HCT116 (cell line): ENCODE measurements at regions not wholly inside any gene's neighbourhood (a gene's known extent, or its start where the extent isn't known, plus 50 kb on each side); places are given as distances from the start of the nearest gene placed in this dataset.

Experiments used
- ATAC-seq: fragments of 200-7000 bp; cut with Tn5 transposase; 2 replicates; pipeline ENCODE4 v1.9.1; 2020; ENCODE audit warnings: mild to moderate bottlenecking, moderate library complexity
- BruUV-seq: library from RNA; stranded (reverse); fragments of 400-500 nt; replicated peaks from 2 replicates; lab custom pipeline; 2021; lab: Mats Ljungman, UMichigan
- CTCF ChIA-PET: fragments of 300-600 bp; sonication (Branson Sonifier 250); formaldehyde crosslinking; loops from one replicate; lab custom pipeline; 2021; ENCODE audit warnings: antibody characterized with exemption; lab: Charles Lee
- POLR2A ChIA-PET: fragments of 300-600, 350-600 bp; sonication (Branson Sonifier 250); formaldehyde crosslinking; loops from one replicate; lab custom pipeline; 2021; ENCODE audit warnings: antibody characterized with exemption; lab: Charles Lee
- RAD21 ChIA-PET, 2 experiments: fragments of 300-600 bp; sonication (Branson Sonifier 250); formaldehyde crosslinking; loops; one replicate each; lab custom pipeline; 2023; ENCODE audit warnings: low total read pairs in 2 of 2; ENCODE audit not compliant: uncharacterized antibody in 2 of 2, unreplicated experiment in 2 of 2, low non-redundant PET in 1 of 2; lab: Charles Lee
- DNase-seq: peaks from one replicate; pipeline ENCODE4 v3.0.0-alpha.2; 2010; ENCODE audit warnings: low read depth, low spot score
- H2AFZ ChIP-seq: fragments of 200-600 bp; shearing (Covaris generic), sonication (generic); 2 replicates; pipeline ENCODE4 v1.6.1; 2017; ENCODE audit warnings: low read depth, mixed run types, mixed read lengths, antibody characterized with exemption, low read length; ENCODE audit not compliant: poor library complexity, severe bottlenecking
- H3K27ac ChIP-seq: 2 replicates; pipeline ENCODE4 v1.5.1; 2012; ENCODE audit warnings: low read depth, low read length
- H3K27me3 ChIP-seq: fragments of 200-600 bp; sonication (generic); 2 replicates; pipeline ENCODE4 v1.6.1; 2016; ENCODE audit warnings: mixed run types, low read length, mixed read lengths; ENCODE audit not compliant: insufficient read depth
- H3K36me3 ChIP-seq, 2 experiments: fragments of 200-500 bp in 1 of 2; fragments of 200-600 bp in 1 of 2; sonication (Bioruptor generic) in 1 of 2; sonication (generic) in 1 of 2; 2 replicates each; pipeline versions ENCODE4 v1.5.1 to v1.6.1; 2014 to 2016; ENCODE audit warnings: low read length in 2 of 2, inconsistent platforms in 1 of 2, mixed read lengths in 1 of 2, mixed run types in 1 of 2; ENCODE audit not compliant: insufficient read depth in 2 of 2, control insufficient read depth in 1 of 2
- H3K4me1 ChIP-seq, 2 experiments: fragments of 200-600 bp in 1 of 2; sonication (generic) in 1 of 2; 2 replicates each; pipeline versions ENCODE4 v1.5.1 to v1.6.1; 2012 to 2017; ENCODE audit warnings: low read length in 2 of 2, inconsistent platforms in 1 of 2, mild to moderate bottlenecking in 1 of 2, mixed read lengths in 1 of 2, mixed run types in 1 of 2, moderate library complexity in 1 of 2; ENCODE audit not compliant: insufficient read depth in 2 of 2, control insufficient read depth in 1 of 2
- H3K4me2 ChIP-seq: fragments of 200-600 bp; sonication (generic); 2 replicates; pipeline ENCODE4 v1.6.1; 2017; ENCODE audit warnings: mixed run types, low read length, mixed read lengths
- H3K4me3 ChIP-seq, 2 experiments: fragments of 200-600 bp in 1 of 2; sonication (generic) in 1 of 2; replicated peaks in 1 of 2; 2 replicates each; pipeline ENCODE4 v1.5.1; 2011 to 2016; ENCODE audit warnings: low read length in 2 of 2, control low read depth in 1 of 2, low read depth in 1 of 2, mild to moderate bottlenecking in 1 of 2, mixed read lengths in 1 of 2, mixed run types in 1 of 2
- H3K79me2 ChIP-seq: fragments of 200-600 bp; sonication (generic); 2 replicates; pipeline ENCODE4 v1.6.1; 2017; ENCODE audit warnings: mild to moderate bottlenecking, mixed run types, low read length, moderate library complexity, mixed read lengths; ENCODE audit not compliant: insufficient read depth
- H3K9ac ChIP-seq: fragments of 200-600 bp; sonication (generic); 2 replicates; pipeline ENCODE4 v1.6.1; 2016; ENCODE audit warnings: low read length, mixed read lengths
- H3K9me2 ChIP-seq: fragments of 200-600 bp; sonication (generic), shearing (Covaris generic); 2 replicates; pipeline ENCODE4 v1.6.1; 2017; ENCODE audit warnings: mixed run types, mild to moderate bottlenecking, moderate library complexity; ENCODE audit not compliant: insufficient read depth
- H3K9me3 ChIP-seq, 2 experiments: fragments of 200-500 bp in 1 of 2; fragments of 200-600 bp in 1 of 2; sonication (Bioruptor generic) in 1 of 2; sonication (generic) in 1 of 2; 2 replicates each; pipeline ENCODE4 v1.6.1; 2014 to 2017; ENCODE audit warnings: low read length in 2 of 2, mixed read lengths in 2 of 2, inconsistent platforms in 1 of 2, low read depth in 1 of 2, mild to moderate bottlenecking in 1 of 2, mixed run types in 1 of 2, moderate library complexity in 1 of 2; ENCODE audit not compliant: control insufficient read depth in 1 of 2, insufficient read depth in 1 of 2
- H4K20me1 ChIP-seq: fragments of 200-600 bp; sonication (generic), shearing (Covaris generic); 2 replicates; pipeline ENCODE4 v1.6.1; 2017; ENCODE audit warnings: mixed run types, mild to moderate bottlenecking, moderate library complexity; ENCODE audit not compliant: insufficient read depth
- ATF3 ChIP-seq: IDR thresholded peaks from 2 replicates; pipeline ENCODE4 v1.6.1; 2012
- CBX3 ChIP-seq: IDR thresholded peaks from 2 replicates; pipeline ENCODE4 v1.6.1; 2012; ENCODE audit warnings: low read depth
- CEBPB ChIP-seq: IDR thresholded peaks from 2 replicates; pipeline ENCODE4 v1.6.1; 2012; ENCODE audit warnings: low read depth
- CTCF ChIP-seq, 3 experiments: fragments of 200-600 bp in 1 of 3; sonication (generic) in 1 of 3; IDR thresholded peaks in 2 of 3; conservative IDR thresholded peaks in 1 of 3; 2 replicates each; pipeline ENCODE4 v1.5.1; 2012 to 2017; ENCODE audit warnings: low read depth in 2 of 3, low read length in 2 of 3, antibody characterized with exemption in 1 of 3, borderline replicate concordance in 1 of 3, control low read depth in 1 of 3, mild to moderate bottlenecking in 1 of 3, mixed read lengths in 1 of 3, mixed run types in 1 of 3, moderate library complexity in 1 of 3; ENCODE audit not compliant: insufficient read depth in 1 of 3
- EGR1 ChIP-seq: IDR thresholded peaks from 2 replicates; pipeline ENCODE4 v1.6.1; 2012; ENCODE audit warnings: low read depth
- ELF1 ChIP-seq: IDR thresholded peaks from 2 replicates; pipeline ENCODE4 v1.6.1; 2012; ENCODE audit warnings: low read depth, borderline replicate concordance
- EZH2 ChIP-seq: fragments of 200-600 bp; sonication (generic); IDR thresholded peaks from 2 replicates; pipeline ENCODE4 v1.6.1; 2017; ENCODE audit warnings: antibody characterized with exemption, mixed run types
- EZH2phosphoT487 ChIP-seq: fragments of 200-600 bp; IDR thresholded peaks from 2 replicates; pipeline ENCODE4 v1.6.1; 2018; ENCODE audit warnings: antibody characterized with exemption, borderline replicate concordance
- JUND ChIP-seq: IDR thresholded peaks from 2 replicates; pipeline ENCODE4 v1.6.1; 2012
- POLR2AphosphoS5 ChIP-seq: IDR thresholded peaks from 2 replicates; pipeline ENCODE4 v1.6.1; 2011; ENCODE audit warnings: mild to moderate bottlenecking, low read depth, low read length, moderate library complexity
- RAD21 ChIP-seq: IDR thresholded peaks from 2 replicates; pipeline ENCODE4 v1.6.1; 2012; ENCODE audit warnings: low read depth, mild to moderate bottlenecking
- SIN3A ChIP-seq: IDR thresholded peaks from 2 replicates; pipeline ENCODE4 v1.6.1; 2012; ENCODE audit warnings: low read depth
- SRF ChIP-seq: IDR thresholded peaks from 2 replicates; pipeline ENCODE4 v1.6.1; 2012; ENCODE audit warnings: low read depth
- TCF7L2 ChIP-seq: IDR thresholded peaks from 2 replicates; pipeline ENCODE4 v1.7.0; 2011; ENCODE audit warnings: borderline replicate concordance, inconsistent platforms; ENCODE audit not compliant: insufficient read depth, insufficient read length; ENCODE audit errors: extremely low read depth
- YY1 ChIP-seq: IDR thresholded peaks from 2 replicates; pipeline ENCODE4 v1.6.1; 2011; ENCODE audit warnings: low read length, low read depth, moderate library complexity, mild to moderate bottlenecking; ENCODE audit not compliant: insufficient replicate concordance; ENCODE audit errors: extremely low read depth
- ZBTB33 ChIP-seq: IDR thresholded peaks from 2 replicates; pipeline ENCODE4 v1.6.1; 2011; ENCODE audit warnings: mild to moderate bottlenecking, low read length, moderate library complexity; ENCODE audit not compliant: insufficient replicate concordance; ENCODE audit errors: extremely low read depth
- ZFX ChIP-seq: fragments of 450-650 bp; IDR thresholded peaks from 2 replicates; pipeline ENCODE4 v1.6.1; 2017
- ZNF274 ChIP-seq: fragments of 200-500 bp; sonication (Bioruptor generic); IDR thresholded peaks from 2 replicates; pipeline ENCODE4 v1.6.1; 2014; ENCODE audit warnings: mild to moderate bottlenecking, low read depth, low read length, inconsistent platforms
- intact Hi-C: fragments of 100-400 bp; cut with micrococcal nuclease; formaldehyde crosslinking; loops from 2 replicates; pipeline ENCODE4 v1.10.0; 2022

- no peak for TF ChIP-seq TCF7L2
- TF ChIP-seq EGR1: no peak
Measured at GRCh38 chr14:73782623-73783022, 68.4 kb upstream of the PNMA1 start (continued).

- TF ChIP-seq TCF7L2 (no peak), CTCF (IDR thresholded peaks at IDR 0.05 in 2 of 3, conservative IDR thresholded peaks at IDR 0.05 in 1 of 3; ENCODE audit: borderline replicate concordance in 1 of 3, insufficient read depth in 1 of 3, low read depth in 2 of 3, low read length in 2 of 3) (no peak), EZH2phosphoT487 (no peak), CBX3 (no peak), RAD21 (no peak), POLR2AphosphoS5 (no peak), EGR1 (no peak), YY1 (no peak), ZBTB33 (no peak), ELF1 (no peak), SRF (no peak), JUND (no peak), SIN3A (no peak), ZNF274 (no peak), CEBPB (no peak), ZFX (no peak), ATF3 (no peak), EZH2 (no peak)
- POLR2A ChIA-PET: no interaction called here
- H3K36me3 ChIP-seq: no peaks in the 10 kb centered on the region
- no peak overlapping the region for H2AFZ ChIP-seq
- H3K79me2 ChIP-seq: peaks cover 47% of the 10 kb centered on the region
- intact Hi-C loops: no loop called here
- no peaks in the 10 kb centered on the region for H3K9me3 ChIP-seq
- no peak overlapping the region for H3K9ac ChIP-seq
- H3K27ac ChIP-seq: no peak overlapping the region
- ATAC-seq (no peak), DNase-seq (no peak)
- no peak overlapping the region for H3K4me2 ChIP-seq
- CTCF ChIA-PET: no interaction called here
- no peaks in the 10 kb centered on the region for H4K20me1 ChIP-seq
- RAD21 ChIA-PET: no interaction called here
- H3K9me2 ChIP-seq: no peaks in the 10 kb centered on the region
- no TSS peak for BruUV-seq
- peaks cover 12 to 15% of the 10 kb centered on the region in 2 experiments for H3K4me1 ChIP-seq
- no peaks in the 10 kb centered on the region for H3K27me3 ChIP-seq
- H3K4me3 ChIP-seq: no peak overlapping the region
Measured at GRCh38 chr14:73780896-73781295, 66.7 kb upstream of the PNMA1 start.
